ENCODE measurements at regions not wholly inside any gene's neighbourhood (a gene's known extent, or its start where the extent isn't known, plus 50 kb on each side); places are given as distances from the start of the nearest gene placed in this dataset.

GRCh38 chr1:79695138-79695537, 688.6 kb upstream of the ADGRL4 start:
- no peak for TF ChIP-seq POLR2A (IDR thresholded peaks at IDR 0.05)
- no peak for TF ChIP-seq CTCF (IDR thresholded peaks at IDR 0.05 in 8 of 11, conservative IDR thresholded peaks at IDR 0.05 in 3 of 11)
